GM19397 (cell line): ENCODE measurements at regions not wholly inside any gene's neighbourhood (a gene's known extent, or its start where the extent isn't known, plus 50 kb on each side); places are given as distances from the start of the nearest gene placed in this dataset.
A peak's percentile ranks its signal among the peaks of the same experiment; 100 is the strongest.

Source experiments
- ATAC-seq: cut with Tn5 transposase; IDR thresholded peaks from one replicate; pipeline ENCODE4 v1.9.1; 2021; ENCODE audit warnings: mild to moderate bottlenecking, moderate library complexity; ENCODE audit not compliant: unreplicated experiment

GRCh38 chr12:76611533-76611932 lies 52.0 kb upstream of the OSBPL8 start:
- no peak for ATAC-seq

- no peak for ATAC-seq
Observed at GRCh38 chr12:76614364-76614763, 54.8 kb upstream of the OSBPL8 start.

- no peak for ATAC-seq
Observed at GRCh38 chr12:76618031-76618430, 58.5 kb upstream of the OSBPL8 start.

GRCh38 chr12:76621582-76622024 lies 62.0 kb upstream of the OSBPL8 start:
- ATAC-seq, result peak; percentile 75

GRCh38 chr12:76622351-76622750 lies 62.8 kb upstream of the OSBPL8 start:
- ATAC-seq, result no peak

GRCh38 chr12:76622915-76623314 lies 63.3 kb upstream of the OSBPL8 start:
- ATAC-seq, result no peak

GRCh38 chr12:76623931-76624330 lies 64.4 kb upstream of the OSBPL8 start:
- ATAC-seq, result no peak

GRCh38 chr12:76627346-76628135 lies 68.0 kb upstream of the OSBPL8 start:
- ATAC-seq, result no peak

- no peak for ATAC-seq
Observed at GRCh38 chr12:76628745-76629144, 69.2 kb upstream of the OSBPL8 start.

GRCh38 chr12:76631741-76632140 lies 72.2 kb upstream of the OSBPL8 start:
- no peak for ATAC-seq

- ATAC-seq, result no peak
Observed at GRCh38 chr12:76633415-76633814, 73.8 kb upstream of the OSBPL8 start.

- no peak for ATAC-seq
Observed at GRCh38 chr12:76634133-76634532, 74.6 kb upstream of the OSBPL8 start.

- no peak for ATAC-seq
Observed at GRCh38 chr12:76636121-76636692, 76.6 kb upstream of the OSBPL8 start.

GRCh38 chr12:76637807-76638206 lies 78.2 kb upstream of the OSBPL8 start:
- no peak for ATAC-seq

- no peak for ATAC-seq
Observed at GRCh38 chr12:76639646-76640045, 80.1 kb upstream of the OSBPL8 start.

- ATAC-seq, result no peak
Observed at GRCh38 chr12:76641073-76641472, 81.5 kb upstream of the OSBPL8 start.

- ATAC-seq, result no peak
Observed at GRCh38 chr12:76641961-76642360, 82.4 kb upstream of the OSBPL8 start.

- ATAC-seq, result no peak
Observed at GRCh38 chr12:76643438-76643837, 83.9 kb upstream of the OSBPL8 start.

- ATAC-seq, result no peak
Observed at GRCh38 chr12:76644950-76645349, 85.4 kb upstream of the OSBPL8 start.

- ATAC-seq, result no peak
Observed at GRCh38 chr12:76645934-76646333, 86.4 kb upstream of the OSBPL8 start.

GRCh38 chr12:76646366-76646765 lies 86.8 kb upstream of the OSBPL8 start:
- ATAC-seq, result no peak

GRCh38 chr12:76649099-76649498 lies 89.5 kb upstream of the OSBPL8 start:
- no peak for ATAC-seq

- no peak for ATAC-seq
Observed at GRCh38 chr12:76652402-76652801, 92.8 kb upstream of the OSBPL8 start.
